Mesothelial cell of epicardium (in vitro differentiated cells): ENCODE measurements at regions not wholly inside any gene's neighbourhood (a gene's known extent, or its start where the extent isn't known, plus 50 kb on each side); places are given as distances from the start of the nearest gene placed in this dataset.

Source experiments
- DNase-seq, 2 experiments: peaks; one replicate each; pipeline ENCODE4 v3.0.0; 2021; ENCODE audit warnings: low spot score in 2 of 2; ENCODE audit not compliant: unreplicated experiment in 2 of 2
- H3K27ac Mint-ChIP-seq: 2 replicates; pipeline ENCODE4 v1.8.0; 2021; ENCODE audit warnings: mixed read lengths
- H3K27me3 Mint-ChIP-seq: 2 replicates; pipeline ENCODE4 v1.8.0; 2021; ENCODE audit warnings: low read depth, mixed read lengths
- H3K36me3 Mint-ChIP-seq: 2 replicates; pipeline ENCODE4 v1.8.0; 2021; ENCODE audit warnings: mixed read lengths
- H3K4me1 Mint-ChIP-seq: 2 replicates; pipeline ENCODE4 v1.8.0; 2021; ENCODE audit warnings: mixed read lengths
- H3K4me3 Mint-ChIP-seq: 2 replicates; pipeline ENCODE4 v1.8.0; 2021; ENCODE audit warnings: mild to moderate bottlenecking, moderate library complexity, mixed read lengths
- H3K9me3 Mint-ChIP-seq: 2 replicates; pipeline ENCODE4 v1.8.0; 2021; ENCODE audit warnings: mixed read lengths
- CTCF ChIP-seq: fragments of 200-600 bp; sonication (generic); IDR thresholded peaks from one replicate; pipeline ENCODE4 v1.5.0; 2021; ENCODE audit warnings: antibody characterized with exemption; ENCODE audit not compliant: unreplicated experiment

GRCh38 chr6:119463081-119463626 is 113.6 kb upstream of the MAN1A1 start:
- no peak for DNase-seq
- Mint-ChIP-seq H3K27me3 (no peaks in the 10 kb centered on the region), H3K4me3 (no peak overlapping the region), H3K36me3 (peaks cover 9% of the 10 kb centered on the region), H3K27ac (no peak overlapping the region), H3K9me3 (peaks cover 18% of the 10 kb centered on the region), H3K4me1 (peaks cover 8% of the 10 kb centered on the region)
- TF ChIP-seq CTCF, result no peak

- no peaks in the 10 kb centered on the region for H3K4me1 Mint-ChIP-seq
- H3K9me3 Mint-ChIP-seq, result peaks cover 18% of the 10 kb centered on the region
- no peak overlapping the region for H3K27ac Mint-ChIP-seq
- H3K27me3 Mint-ChIP-seq, result no peaks in the 10 kb centered on the region
- no peak for TF ChIP-seq CTCF
- no peak overlapping the region for H3K4me3 Mint-ChIP-seq
- DNase-seq, result no peak
- peaks cover 9% of the 10 kb centered on the region for H3K36me3 Mint-ChIP-seq
These were observed 111.6 kb upstream of the MAN1A1 start for GRCh38 chr6:119461187-119461586.

- Mint-ChIP-seq H3K4me1 (no peaks in the 10 kb centered on the region), H3K9me3 (peaks cover 18% of the 10 kb centered on the region), H3K27ac (no peak overlapping the region), H3K27me3 (no peaks in the 10 kb centered on the region), H3K4me3 (no peak overlapping the region), H3K36me3 (peaks cover 9% of the 10 kb centered on the region)
- no peak for DNase-seq
- TF ChIP-seq CTCF, result no peak
These were observed 109.8 kb upstream of the MAN1A1 start for GRCh38 chr6:119459207-119459974.

GRCh38 chr6:119454714-119455113 is 105.2 kb upstream of the MAN1A1 start:
- Mint-ChIP-seq H3K36me3 (no peaks in the 10 kb centered on the region), H3K4me3 (no peak overlapping the region), H3K27ac (no peak overlapping the region), H3K4me1 (peaks cover 10% of the 10 kb centered on the region), H3K9me3 (peaks cover 6% of the 10 kb centered on the region), H3K27me3 (no peaks in the 10 kb centered on the region)
- no peak for DNase-seq
- no peak for TF ChIP-seq CTCF

- no peak overlapping the region for H3K4me3 Mint-ChIP-seq
- peaks cover 3% of the 10 kb centered on the region for H3K9me3 Mint-ChIP-seq
- H3K36me3 Mint-ChIP-seq, result no peaks in the 10 kb centered on the region
- no peak for TF ChIP-seq CTCF
- DNase-seq, result no peak
- no peaks in the 10 kb centered on the region for H3K27me3 Mint-ChIP-seq
- H3K27ac Mint-ChIP-seq, result no peak overlapping the region
- peaks cover 21% of the 10 kb centered on the region for H3K4me1 Mint-ChIP-seq
These were observed 104.0 kb upstream of the MAN1A1 start for GRCh38 chr6:119453242-119454200.
